OCI-LY3 (cell line): ENCODE measurements at regions not wholly inside any gene's neighbourhood (a gene's known extent, or its start where the extent isn't known, plus 50 kb on each side); places are given as distances from the start of the nearest gene placed in this dataset.

Source experiments
- H2AFZ ChIP-seq: fragments of 200-600, 300-600 bp; shearing (Covaris generic); 2 replicates; pipeline ENCODE4 v1.6.0; 2014; ENCODE audit warnings: antibody characterized with exemption, low read depth, low read length
- H3K27ac ChIP-seq: fragments of 200-600, 300-600 bp; sonication (generic); 2 replicates; pipeline ENCODE4 v1.5.1; 2014; ENCODE audit warnings: mild to moderate bottlenecking, low read length, moderate library complexity, mixed read lengths
- H3K27me3 ChIP-seq: fragments of 200-600, 300-600 bp; sonication (generic); 2 replicates; pipeline ENCODE4 v1.6.1; 2014; ENCODE audit warnings: low read depth, low read length, mixed read lengths
- H3K36me3 ChIP-seq: fragments of 200-600, 300-600 bp; sonication (generic); replicated peaks from 2 replicates; pipeline ENCODE3; 2014; ENCODE audit warnings: low read depth, low read length, mixed read lengths
- H3K4me1 ChIP-seq: fragments of 300-600, 200-600 bp; sonication (generic); 2 replicates; pipeline ENCODE4 v1.6.1; 2014; ENCODE audit warnings: low read length, mixed read lengths
- H3K4me2 ChIP-seq: fragments of 200-600, 300-600 bp; sonication (generic); 2 replicates; pipeline ENCODE4 v1.6.1; 2014; ENCODE audit warnings: low read length, mixed read lengths
- H3K4me3 ChIP-seq: fragments of 300-600, 200-600 bp; sonication (generic); 2 replicates; pipeline ENCODE4 v1.5.1; 2014; ENCODE audit warnings: antibody characterized with exemption, mild to moderate bottlenecking, low read length, moderate library complexity
- H3K79me2 ChIP-seq: fragments of 300-600, 200-600 bp; shearing (Covaris generic); 2 replicates; pipeline ENCODE4 v1.6.1; 2014; ENCODE audit warnings: mild to moderate bottlenecking, low read length, mixed read lengths
- H3K9ac ChIP-seq: fragments of 300-600, 200-600 bp; shearing (Covaris generic); 2 replicates; pipeline ENCODE4 v1.6.0; 2014; ENCODE audit warnings: mild to moderate bottlenecking, low read length, moderate library complexity
- H3K9me3 ChIP-seq: fragments of 200-600, 300-600 bp; shearing (Covaris generic); 2 replicates; pipeline ENCODE4 v1.6.1; 2014; ENCODE audit warnings: low read length, mixed read lengths; ENCODE audit not compliant: insufficient read depth
- H4K20me1 ChIP-seq: fragments of 200-600, 300-600 bp; sonication (generic); 2 replicates; pipeline ENCODE4 v1.6.1; 2016; ENCODE audit warnings: low read length, mixed read lengths; ENCODE audit not compliant: insufficient read depth
- CTCF ChIP-seq: fragments of 200-600, 300-600 bp; sonication (generic); IDR thresholded peaks from 2 replicates; pipeline ENCODE4 v1.5.1; 2014; ENCODE audit warnings: antibody characterized with exemption, low read length, low read depth
- EZH2phosphoT487 ChIP-seq: fragments of 200-600 bp; shearing (Covaris generic); IDR thresholded peaks from 2 replicates; pipeline ENCODE4 v1.6.1; 2018; ENCODE audit warnings: antibody characterized with exemption, mixed run types, low read depth

- no peaks in the 10 kb centered on the region for H3K4me1 ChIP-seq
- H3K27me3 ChIP-seq, result no peaks in the 10 kb centered on the region
- no peaks in the 10 kb centered on the region for H3K79me2 ChIP-seq
- no peaks in the 10 kb centered on the region for H4K20me1 ChIP-seq
- no peak for TF ChIP-seq CTCF
- no peak for TF ChIP-seq EZH2phosphoT487
- no peak overlapping the region for H3K4me3 ChIP-seq
- no peaks in the 10 kb centered on the region for H3K9me3 ChIP-seq
- no peaks in the 10 kb centered on the region for H3K36me3 ChIP-seq
- no peak overlapping the region for H2AFZ ChIP-seq
- no peak overlapping the region for H3K9ac ChIP-seq
- H3K4me2 ChIP-seq, result no peak overlapping the region
- no peak overlapping the region for H3K27ac ChIP-seq
Observed at GRCh38 chr2:241987726-241988125, 118.2 kb downstream of the RTP5 start.

GRCh38 chr2:241988146-241988545 is 118.6 kb downstream of the RTP5 start:
- H3K9me3 ChIP-seq, result no peaks in the 10 kb centered on the region
- no peak overlapping the region for H3K4me3 ChIP-seq
- no peaks in the 10 kb centered on the region for H3K27me3 ChIP-seq
- H3K79me2 ChIP-seq, result no peaks in the 10 kb centered on the region
- H3K36me3 ChIP-seq, result no peaks in the 10 kb centered on the region
- no peaks in the 10 kb centered on the region for H4K20me1 ChIP-seq
- H3K4me1 ChIP-seq, result no peaks in the 10 kb centered on the region
- TF ChIP-seq CTCF (no peak), EZH2phosphoT487 (no peak)
- no peak overlapping the region for H3K27ac ChIP-seq
- no peak overlapping the region for H3K4me2 ChIP-seq
- H3K9ac ChIP-seq, result no peak overlapping the region
- no peak overlapping the region for H2AFZ ChIP-seq

DNA sequence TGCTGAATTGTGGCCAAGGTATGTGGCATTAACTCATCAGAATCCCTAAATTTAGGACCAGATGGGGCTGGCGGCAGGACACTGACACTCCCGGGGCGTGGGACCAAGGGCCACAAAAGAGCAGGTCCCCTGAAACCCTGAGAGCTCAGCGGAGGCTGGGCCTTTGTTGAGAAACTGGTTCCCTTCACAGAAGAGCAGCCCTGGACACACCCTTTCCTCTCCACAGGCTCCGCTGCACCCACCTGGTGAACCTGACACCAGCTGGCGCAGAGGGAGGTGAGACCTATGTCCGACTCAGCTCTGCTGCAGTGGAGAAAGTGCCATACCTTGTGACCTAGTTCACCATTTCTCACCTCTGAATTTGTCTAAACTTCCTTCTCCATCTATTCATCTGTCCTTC is 119.5 kb downstream of the RTP5 start:
- H3K4me1 ChIP-seq, result no peaks in the 10 kb centered on the region
- H3K79me2 ChIP-seq, result no peaks in the 10 kb centered on the region
- H3K9ac ChIP-seq, result no peak overlapping the region
- no peaks in the 10 kb centered on the region for H4K20me1 ChIP-seq
- H3K36me3 ChIP-seq, result no peaks in the 10 kb centered on the region
- no peak overlapping the region for H3K27ac ChIP-seq
- no peak overlapping the region for H3K4me3 ChIP-seq
- H2AFZ ChIP-seq, result no peak overlapping the region
- no peak overlapping the region for H3K4me2 ChIP-seq
- no peaks in the 10 kb centered on the region for H3K9me3 ChIP-seq
- no peak for TF ChIP-seq CTCF
- TF ChIP-seq EZH2phosphoT487, result no peak
- no peaks in the 10 kb centered on the region for H3K27me3 ChIP-seq

GRCh38 chr2:241990466-241990865 is 120.9 kb downstream of the RTP5 start:
- Histone ChIP-seq H3K36me3 (no peaks in the 10 kb centered on the region), H2AFZ (no peak overlapping the region), H3K27me3 (no peaks in the 10 kb centered on the region), H3K79me2 (no peaks in the 10 kb centered on the region), H3K9me3 (no peaks in the 10 kb centered on the region), H3K9ac (no peak overlapping the region), H4K20me1 (no peaks in the 10 kb centered on the region), H3K4me2 (no peak overlapping the region), H3K27ac (no peak overlapping the region), H3K4me3 (no peak overlapping the region), H3K4me1 (no peaks in the 10 kb centered on the region)
- TF ChIP-seq EZH2phosphoT487, result no peak
- TF ChIP-seq CTCF, result no peak
